Liver (tissue), 3 donors: ENCODE measurements at regions not wholly inside any gene's neighbourhood (a gene's known extent, or its start where the extent isn't known, plus 50 kb on each side); places are given as distances from the start of the nearest gene placed in this dataset.
"Not testable (repeated sequence)": the region's sequence is repeated elsewhere in the genome, so short reads cannot be mapped to it uniquely, and the experiment has no call there.

ENCODE experiments used
- JUND ChIP-seq, 2 donors: IDR thresholded peaks; 2 replicates each; pipeline ENCODE4 v1.6.1; 2016; ENCODE audit warnings: antibody characterized with exemption in 2 of 2
- SP1 ChIP-seq: IDR thresholded peaks from 2 replicates; pipeline ENCODE4 v1.6.1; 2018; ENCODE audit warnings: antibody characterized with exemption, mild to moderate bottlenecking
- TF ChIP-seq, protein P1 (sequence below): fragments of 150-350 bp; IDR thresholded peaks from 2 replicates; pipeline ENCODE4 v1.5.1; 2017; ENCODE audit warnings: improper control_type of control experiment, low read depth, low read length; ENCODE audit not compliant: missing input control
- TF ChIP-seq, protein P2 (sequence below): IDR thresholded peaks from 2 replicates; pipeline ENCODE4 v1.6.1; 2016; ENCODE audit warnings: antibody characterized with exemption
- TF ChIP-seq, protein P3 (sequence below): IDR thresholded peaks from 2 replicates; pipeline ENCODE4 v1.6.1; 2016; ENCODE audit warnings: antibody characterized with exemption, mild to moderate bottlenecking
- donor health status: healthy.
- donor health status: healthy.

DNA sequence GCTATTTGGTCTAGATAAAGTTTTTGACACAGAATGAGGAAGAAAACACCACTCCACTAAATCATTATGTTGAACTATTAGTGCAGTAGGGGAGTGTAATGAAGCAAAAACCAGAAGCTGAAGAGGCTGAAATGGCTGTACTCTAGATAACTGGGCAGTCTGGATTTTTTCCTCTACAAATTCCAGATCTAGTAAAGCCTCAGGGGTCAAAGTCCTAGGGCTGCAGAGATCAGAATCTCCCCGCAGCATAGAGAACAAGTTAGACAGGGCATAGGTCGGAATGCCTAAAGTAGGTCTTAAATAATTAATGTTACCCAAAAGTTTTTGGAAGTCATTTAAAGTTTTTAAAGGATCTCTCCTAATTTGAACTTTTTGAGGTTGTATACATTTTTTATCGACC lies 180.9 kb downstream of the OTOP1 start:
- TF ChIP-seq, protein P1, sequence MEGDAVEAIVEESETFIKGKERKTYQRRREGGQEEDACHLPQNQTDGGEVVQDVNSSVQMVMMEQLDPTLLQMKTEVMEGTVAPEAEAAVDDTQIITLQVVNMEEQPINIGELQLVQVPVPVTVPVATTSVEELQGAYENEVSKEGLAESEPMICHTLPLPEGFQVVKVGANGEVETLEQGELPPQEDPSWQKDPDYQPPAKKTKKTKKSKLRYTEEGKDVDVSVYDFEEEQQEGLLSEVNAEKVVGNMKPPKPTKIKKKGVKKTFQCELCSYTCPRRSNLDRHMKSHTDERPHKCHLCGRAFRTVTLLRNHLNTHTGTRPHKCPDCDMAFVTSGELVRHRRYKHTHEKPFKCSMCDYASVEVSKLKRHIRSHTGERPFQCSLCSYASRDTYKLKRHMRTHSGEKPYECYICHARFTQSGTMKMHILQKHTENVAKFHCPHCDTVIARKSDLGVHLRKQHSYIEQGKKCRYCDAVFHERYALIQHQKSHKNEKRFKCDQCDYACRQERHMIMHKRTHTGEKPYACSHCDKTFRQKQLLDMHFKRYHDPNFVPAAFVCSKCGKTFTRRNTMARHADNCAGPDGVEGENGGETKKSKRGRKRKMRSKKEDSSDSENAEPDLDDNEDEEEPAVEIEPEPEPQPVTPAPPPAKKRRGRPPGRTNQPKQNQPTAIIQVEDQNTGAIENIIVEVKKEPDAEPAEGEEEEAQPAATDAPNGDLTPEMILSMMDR: not testable (repeated sequence)
- TF ChIP-seq JUND (IDR thresholded peaks at IDR 0.05); SP1: not testable (repeated sequence)
- TF ChIP-seq, protein P2, sequence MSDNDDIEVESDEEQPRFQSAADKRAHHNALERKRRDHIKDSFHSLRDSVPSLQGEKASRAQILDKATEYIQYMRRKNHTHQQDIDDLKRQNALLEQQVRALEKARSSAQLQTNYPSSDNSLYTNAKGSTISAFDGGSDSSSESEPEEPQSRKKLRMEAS: not testable (repeated sequence)
- TF ChIP-seq, protein P3, sequence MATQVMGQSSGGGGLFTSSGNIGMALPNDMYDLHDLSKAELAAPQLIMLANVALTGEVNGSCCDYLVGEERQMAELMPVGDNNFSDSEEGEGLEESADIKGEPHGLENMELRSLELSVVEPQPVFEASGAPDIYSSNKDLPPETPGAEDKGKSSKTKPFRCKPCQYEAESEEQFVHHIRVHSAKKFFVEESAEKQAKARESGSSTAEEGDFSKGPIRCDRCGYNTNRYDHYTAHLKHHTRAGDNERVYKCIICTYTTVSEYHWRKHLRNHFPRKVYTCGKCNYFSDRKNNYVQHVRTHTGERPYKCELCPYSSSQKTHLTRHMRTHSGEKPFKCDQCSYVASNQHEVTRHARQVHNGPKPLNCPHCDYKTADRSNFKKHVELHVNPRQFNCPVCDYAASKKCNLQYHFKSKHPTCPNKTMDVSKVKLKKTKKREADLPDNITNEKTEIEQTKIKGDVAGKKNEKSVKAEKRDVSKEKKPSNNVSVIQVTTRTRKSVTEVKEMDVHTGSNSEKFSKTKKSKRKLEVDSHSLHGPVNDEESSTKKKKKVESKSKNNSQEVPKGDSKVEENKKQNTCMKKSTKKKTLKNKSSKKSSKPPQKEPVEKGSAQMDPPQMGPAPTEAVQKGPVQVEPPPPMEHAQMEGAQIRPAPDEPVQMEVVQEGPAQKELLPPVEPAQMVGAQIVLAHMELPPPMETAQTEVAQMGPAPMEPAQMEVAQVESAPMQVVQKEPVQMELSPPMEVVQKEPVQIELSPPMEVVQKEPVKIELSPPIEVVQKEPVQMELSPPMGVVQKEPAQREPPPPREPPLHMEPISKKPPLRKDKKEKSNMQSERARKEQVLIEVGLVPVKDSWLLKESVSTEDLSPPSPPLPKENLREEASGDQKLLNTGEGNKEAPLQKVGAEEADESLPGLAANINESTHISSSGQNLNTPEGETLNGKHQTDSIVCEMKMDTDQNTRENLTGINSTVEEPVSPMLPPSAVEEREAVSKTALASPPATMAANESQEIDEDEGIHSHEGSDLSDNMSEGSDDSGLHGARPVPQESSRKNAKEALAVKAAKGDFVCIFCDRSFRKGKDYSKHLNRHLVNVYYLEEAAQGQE: not testable (repeated sequence)
